ENCODE measurements at regions not wholly inside any gene's neighbourhood (a gene's known extent, or its start where the extent isn't known, plus 50 kb on each side); places are given as distances from the start of the nearest gene placed in this dataset.
A peak's percentile ranks its signal among the peaks of the same experiment; 100 is the strongest.

DNA sequence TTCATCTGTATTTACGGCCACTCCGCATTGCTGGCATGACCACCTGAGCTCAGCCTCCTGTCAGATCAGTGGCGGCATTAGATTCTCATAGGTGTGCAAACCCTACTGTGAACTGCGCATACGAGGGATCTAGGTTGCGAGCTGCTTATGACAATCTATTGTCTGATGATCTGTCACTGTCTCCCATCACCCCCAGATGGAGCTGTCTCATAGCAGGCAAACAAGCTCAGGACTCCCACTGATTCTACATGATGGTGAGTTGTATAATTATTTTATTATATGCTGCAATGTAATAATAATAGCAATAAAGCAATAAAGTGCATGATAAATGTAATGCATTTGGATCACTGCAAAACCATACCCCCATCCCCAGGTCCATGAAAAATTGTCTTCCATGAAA is 1172.9 kb upstream of the AUTS2 start:
- DNase-seq (ENCODE audit: low spot score) = no peak

DNA sequence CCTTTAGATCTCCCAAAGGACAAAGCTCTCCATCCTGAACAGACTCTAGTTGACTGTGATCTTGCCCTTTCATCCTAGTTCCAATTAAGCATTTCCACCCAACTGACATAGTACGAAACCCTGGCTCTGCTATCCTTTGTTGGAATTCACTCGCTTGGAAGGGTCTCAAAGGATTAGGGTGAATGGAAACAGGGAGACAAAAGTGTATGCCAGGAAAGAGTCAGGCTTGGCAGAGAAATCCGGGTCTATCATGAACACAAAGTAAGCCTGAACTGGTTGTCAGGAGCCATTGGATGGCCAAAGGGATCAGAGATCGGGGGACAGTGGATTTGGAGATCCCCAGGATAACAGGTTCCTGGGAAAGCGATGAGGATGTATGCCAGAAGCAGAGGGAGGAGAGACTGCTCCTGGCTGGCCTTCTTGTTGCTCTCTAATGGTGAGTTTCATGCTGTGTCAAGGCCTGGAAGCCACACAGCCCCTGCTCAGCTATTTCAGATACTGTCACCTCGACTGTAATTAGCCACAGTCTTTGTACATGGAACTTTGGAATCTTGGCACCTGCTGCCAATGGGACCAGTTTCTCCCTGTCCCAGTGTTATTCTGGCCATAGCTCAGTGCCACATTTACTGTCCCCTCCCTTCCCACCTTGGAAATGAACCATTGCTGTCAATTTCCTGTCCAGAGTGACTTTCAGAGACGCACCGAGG is 1168.7 kb upstream of the AUTS2 start:
- no peak for DNase-seq (ENCODE audit: low spot score)

DNA sequence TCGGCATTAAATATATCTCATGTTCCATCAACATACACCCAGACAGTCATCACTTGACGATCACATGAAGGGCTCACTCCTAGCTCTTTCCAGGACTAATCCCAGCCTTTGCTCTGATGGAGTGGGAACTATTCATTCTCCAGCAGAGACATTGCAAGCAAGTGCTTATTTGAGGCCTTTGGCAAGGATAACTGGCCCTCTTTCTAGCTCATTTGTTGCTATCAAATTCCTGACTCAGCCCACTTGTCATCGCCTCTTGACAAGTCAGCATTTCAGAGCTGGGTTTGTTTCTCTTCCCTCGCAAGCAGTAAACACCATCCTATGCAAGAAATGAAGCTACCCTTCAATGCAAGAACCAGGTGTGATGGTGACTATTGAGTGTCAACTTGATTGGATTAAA is 1165.7 kb upstream of the AUTS2 start:
- DNase-seq (ENCODE audit: low spot score) = no peak

DNA sequence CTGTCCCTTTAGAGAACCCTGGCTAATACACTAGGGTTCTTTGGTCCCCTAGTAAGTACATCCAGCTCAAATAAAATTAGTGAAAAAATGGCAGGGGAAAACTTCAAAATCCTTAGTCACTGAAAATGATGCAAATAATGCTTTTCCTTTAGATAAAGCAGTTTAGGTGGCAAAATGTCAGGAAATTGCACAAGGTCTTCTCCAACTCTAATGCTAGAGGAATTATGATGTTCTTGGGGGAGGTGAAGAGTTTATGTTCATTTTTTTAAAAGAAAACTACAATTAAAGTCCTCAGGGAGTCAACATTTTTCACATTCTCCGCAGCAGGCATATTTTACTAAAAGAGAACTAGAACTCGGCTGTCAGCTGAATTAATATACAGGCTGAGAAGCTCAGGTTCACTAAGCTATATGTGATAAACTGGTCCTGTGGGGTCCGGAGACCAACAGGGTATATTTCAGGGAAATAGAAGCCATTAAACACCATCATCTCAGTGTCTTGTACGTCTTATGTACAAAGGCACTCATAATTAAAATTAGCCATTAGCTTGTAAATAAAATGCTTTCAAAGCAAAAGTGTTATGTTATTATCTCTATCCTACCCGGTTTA is 1164.7 kb upstream of the AUTS2 start:
- no peak for DNase-seq (ENCODE audit: low spot score)

DNA sequence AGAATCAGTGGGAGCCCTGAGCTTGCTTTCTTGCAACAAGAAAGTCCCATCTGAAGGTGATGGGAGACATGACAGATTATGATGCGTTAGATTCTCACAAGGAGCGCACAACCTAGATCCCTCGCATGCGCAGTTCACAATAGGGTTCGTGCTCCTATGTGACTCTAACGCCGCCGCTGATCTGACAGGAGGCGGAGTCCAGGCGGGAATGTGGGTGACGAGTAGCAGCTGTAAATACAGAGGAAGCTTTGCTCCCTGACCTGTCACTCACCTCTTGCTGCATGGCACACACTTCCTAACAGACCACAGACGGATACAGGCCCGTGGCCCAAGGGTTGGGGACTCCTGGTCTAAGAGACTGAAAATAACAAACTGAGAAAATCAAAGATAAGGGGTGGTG is 1163.4 kb upstream of the AUTS2 start:
- no peak for DNase-seq (ENCODE audit: low spot score)

DNA sequence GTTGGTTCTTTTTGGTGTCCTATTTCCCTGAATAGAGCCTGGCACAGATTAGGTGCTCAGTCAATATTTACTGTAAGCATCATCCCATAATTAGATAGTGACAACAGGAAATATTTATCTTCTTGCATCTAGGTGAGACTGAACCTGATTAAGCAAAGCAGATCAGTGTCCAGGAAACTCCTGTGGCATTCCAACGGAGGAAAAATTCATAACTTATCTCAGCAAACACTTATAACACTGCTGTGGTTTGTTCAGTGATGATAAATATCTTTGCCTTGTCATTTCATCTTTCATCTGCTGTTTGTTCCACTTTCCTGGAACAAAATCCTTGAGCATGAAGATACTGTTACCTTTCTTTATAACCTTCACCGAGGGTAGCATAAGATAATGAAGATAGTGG is 1160.3 kb upstream of the AUTS2 start:
- no peak for DNase-seq (ENCODE audit: low spot score)

DNA sequence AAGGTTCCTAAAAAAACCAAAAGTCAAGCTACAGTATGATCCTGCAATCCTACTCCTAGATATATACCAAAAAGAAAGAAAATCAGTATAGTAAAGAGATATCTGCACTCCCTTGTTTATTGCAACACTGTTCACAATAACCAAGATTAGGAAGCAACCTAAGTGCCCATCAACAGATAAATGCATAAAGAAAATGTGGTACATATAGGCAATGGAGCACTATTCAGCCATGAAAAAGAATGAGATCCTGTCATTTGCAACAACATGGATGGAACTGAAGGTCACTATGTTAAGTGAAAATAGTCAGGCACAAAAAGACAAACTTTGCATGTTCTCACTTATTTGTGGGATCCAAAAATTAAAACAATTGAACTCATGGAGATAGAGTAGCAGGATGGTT is 1159.5 kb upstream of the AUTS2 start:
- DNase-seq (ENCODE audit: low spot score) = no peak

DNA sequence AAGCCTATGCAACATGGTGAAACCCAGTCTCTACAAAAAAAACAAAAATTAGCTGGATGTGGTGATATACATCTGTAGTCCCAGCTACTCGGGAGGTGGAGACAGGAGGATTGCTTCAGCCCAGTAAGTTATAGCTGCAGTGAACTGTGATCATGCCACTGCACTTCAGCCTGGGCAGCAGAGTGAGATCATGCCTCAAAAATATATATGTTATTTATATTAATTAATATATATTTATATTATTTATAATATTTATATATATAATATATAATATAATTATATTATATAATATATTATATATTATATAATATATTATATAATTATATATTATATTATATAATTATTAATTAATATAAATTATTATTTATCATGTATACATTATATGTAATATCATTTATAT is 1158.4 kb upstream of the AUTS2 start:
- no peak for DNase-seq (ENCODE audit: low spot score)

DNA sequence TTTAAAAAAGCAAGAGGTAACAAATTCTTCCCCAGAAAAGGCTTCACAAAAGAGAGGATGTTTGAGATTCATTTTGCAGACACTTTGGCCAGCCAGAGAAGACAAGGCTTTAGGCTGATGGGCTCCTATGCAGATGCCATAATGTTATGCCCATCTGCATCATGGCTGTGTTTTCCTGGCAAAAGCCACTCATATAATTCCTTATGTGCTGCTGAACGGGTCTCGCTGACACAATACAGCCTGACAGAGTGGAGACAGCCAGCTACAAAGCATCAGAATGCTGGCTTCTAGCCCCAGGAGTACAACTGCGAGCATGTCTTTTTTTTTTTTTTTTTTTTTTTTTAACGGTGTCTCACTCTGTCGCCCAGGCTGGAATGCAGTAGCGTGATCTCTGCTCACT is 1157.4 kb upstream of the AUTS2 start:
- DNase-seq (ENCODE audit: low spot score) = no peak

DNA sequence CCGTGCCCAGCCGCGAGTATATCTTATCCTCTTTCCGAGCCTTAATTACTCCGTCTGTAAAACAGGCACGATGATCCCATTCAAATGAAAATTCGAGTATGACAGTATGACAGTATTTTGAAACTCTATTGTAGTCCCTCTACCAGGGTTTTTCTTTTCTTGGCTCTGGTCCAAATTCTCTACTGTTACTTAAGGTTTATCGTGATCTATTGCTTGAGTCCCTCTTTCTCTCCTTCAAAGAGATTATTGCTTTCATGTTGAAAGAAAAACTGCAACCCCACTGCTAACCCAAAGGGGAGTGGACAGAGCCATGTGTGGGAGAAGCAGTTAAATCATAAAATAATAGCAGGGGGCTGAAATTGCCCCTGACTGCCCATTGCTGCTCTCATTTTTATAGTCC is 1156.6 kb upstream of the AUTS2 start:
- no peak for DNase-seq (ENCODE audit: low spot score)

DNA sequence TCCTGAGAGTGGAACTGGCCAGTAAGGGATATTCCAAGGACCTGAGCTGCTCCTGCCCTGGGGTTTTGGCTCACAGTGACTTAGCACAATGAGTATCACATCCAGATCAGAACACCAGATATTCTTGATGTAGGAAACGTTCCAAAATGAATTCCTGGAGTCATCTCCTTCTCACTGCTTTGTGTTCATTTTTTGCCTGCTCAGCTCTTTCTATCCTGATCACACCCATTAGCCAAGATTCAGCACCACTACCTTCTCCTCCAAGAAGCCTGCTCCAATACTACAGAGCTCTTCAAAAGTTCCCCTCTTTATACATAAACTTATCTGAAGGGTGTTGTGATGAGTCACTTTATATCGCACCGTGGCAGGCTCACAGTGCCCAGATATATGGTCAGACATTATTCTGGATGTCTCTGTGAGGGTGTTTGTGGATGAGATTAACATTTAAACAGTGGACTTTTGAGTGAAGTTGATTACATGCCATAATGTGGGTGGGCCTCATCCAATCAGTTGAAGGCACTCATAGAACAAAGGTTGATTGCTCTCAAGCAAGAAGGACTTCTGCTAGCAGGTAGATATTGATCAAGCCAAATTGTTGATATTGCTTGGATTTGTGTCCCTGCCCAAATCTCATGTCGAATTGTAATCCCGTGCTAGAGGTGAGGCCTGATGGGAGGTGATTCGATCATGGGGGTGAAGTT is 1155.2 kb upstream of the AUTS2 start:
- DNase-seq (ENCODE audit: low spot score) = no peak

DNA sequence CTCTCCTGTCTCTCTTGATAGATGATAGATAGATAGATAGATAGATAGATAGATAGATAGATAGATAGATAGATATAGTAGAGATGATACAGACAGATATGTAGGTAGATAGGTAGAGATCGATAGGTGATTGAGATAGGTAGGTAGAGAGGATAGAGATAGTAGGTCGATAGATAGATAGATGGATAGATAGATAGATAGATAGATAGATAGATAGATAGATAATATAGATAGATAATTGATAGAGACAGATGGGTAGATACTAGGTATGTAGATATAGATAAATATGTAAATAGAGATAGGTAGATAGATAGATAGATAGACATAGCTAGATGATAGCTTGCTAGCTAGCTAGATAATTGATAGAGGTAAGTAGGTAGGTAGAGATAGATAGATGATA is 1154.2 kb upstream of the AUTS2 start:
- no peak for DNase-seq (ENCODE audit: low spot score)

DNA sequence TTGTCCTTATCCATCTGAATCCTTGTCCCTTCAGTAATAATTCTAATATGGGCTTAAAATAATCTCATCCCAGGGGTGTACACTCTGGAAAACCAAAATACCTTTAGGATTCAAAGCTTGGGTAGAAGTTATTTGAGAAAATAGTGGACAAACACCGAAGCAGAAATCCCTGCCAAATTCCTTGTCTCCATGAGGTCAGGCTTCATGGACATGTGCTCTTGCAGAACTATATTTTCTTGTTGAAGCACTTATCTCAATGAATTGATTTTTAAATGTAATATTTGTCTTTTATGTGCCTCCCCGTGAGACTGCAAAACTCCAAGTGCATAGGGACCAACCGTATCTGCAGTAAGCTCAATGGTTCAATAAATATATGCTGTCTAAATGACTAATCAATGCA is 1153.3 kb upstream of the AUTS2 start:
- no peak for DNase-seq (ENCODE audit: low spot score)

DNA sequence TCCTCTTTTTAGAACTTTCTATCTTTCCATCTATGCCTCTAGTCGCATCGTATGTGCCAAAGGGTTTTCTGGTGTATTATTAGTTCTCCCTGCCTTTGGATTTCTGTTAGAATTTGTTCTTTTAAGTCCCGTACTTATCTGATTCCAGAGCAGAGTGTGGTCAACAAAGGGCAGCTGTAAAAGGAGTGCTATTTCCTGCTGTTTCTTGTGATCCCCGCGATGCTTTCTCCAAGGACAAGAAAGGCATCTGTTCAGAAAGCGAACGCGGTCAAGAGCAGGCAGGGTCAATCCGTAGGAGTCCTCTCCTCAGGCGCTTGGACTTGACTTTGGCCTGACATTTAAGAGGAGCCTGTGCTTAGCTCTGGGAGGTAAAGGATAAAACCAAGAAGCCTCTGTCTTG is 1152.1 kb upstream of the AUTS2 start:
- DNase-seq (ENCODE audit: low spot score) = no peak

DNA sequence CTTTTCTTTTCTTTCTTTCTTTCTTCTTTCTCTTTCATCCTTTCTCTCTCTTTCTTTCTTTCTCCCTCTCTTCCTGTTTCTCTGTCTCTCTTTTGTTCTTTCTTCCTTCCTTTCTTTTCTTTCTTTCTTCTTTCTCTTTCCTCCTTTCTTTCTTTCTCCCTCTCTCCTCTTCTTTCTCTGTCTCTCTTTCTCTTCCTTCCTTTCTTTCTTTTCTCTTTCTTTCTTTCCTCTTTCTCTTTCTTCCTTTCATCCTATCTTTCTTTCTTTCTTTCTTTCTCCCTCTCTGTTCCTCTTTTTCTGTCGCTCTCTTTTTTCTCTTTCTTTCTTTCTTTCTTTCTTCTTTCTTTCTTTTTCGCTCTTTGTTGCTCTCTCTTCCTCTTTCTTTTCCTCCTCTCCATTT is 1149.2 kb upstream of the AUTS2 start:
- DNase-seq (ENCODE audit: low spot score) = no peak

DNA sequence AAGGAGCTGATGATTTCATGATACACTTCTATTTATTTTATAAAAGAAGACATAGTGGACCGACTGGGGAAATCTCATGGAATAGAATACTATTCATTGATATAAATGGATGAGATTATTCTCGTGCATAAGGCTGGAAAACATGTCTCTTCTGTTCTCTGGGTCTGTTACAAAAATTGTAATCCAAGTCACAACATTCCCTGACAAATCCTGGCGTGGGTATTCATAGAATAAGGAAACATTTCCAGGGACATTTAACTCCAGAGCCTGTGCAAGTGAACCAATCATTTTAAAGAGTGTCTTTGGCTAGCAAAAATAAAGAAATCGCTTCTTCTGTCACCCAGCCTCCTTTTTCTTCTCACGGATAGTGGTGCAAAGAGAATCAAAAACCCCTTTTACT is 1148.5 kb upstream of the AUTS2 start:
- no peak for DNase-seq (ENCODE audit: low spot score)

DNA sequence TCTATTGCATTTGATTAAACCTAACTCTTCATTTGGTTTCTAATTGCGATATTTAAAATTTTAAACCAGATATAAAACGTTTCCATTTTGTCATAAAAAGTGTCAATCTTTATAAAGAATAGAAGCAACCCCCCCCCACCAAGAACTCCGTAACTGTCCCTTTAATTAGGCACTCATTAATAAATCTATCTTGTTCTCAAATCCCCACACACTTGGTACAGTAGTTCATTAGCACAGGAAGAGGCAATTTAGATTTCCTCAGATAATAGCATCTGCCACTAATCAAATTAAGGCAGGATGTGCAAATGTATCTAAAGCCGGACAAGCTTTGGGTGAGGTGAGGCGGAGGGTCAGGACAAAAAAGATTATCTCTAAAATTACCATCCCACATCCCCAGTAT is 1143.3 kb upstream of the AUTS2 start:
- no peak for DNase-seq (ENCODE audit: low spot score)

DNA sequence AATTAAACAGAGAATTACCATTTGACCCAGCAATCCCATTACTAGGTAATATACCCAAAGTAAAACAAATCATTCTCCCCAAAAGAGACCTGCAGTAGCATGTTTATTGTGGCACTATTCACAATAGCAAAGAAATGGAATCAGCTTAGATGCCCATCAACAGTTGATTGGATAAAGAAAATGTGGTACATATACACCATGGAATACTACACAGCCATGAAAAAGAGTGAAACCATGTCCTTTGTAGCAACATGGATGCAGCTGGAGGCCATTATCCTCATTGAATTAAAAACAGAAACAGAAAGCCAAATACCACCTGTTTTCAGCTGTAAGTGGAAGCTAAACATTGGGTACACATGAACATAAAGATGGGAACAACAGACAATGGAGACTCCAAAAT is 1141.8 kb upstream of the AUTS2 start:
- DNase-seq (ENCODE audit: low spot score) = no peak

DNA sequence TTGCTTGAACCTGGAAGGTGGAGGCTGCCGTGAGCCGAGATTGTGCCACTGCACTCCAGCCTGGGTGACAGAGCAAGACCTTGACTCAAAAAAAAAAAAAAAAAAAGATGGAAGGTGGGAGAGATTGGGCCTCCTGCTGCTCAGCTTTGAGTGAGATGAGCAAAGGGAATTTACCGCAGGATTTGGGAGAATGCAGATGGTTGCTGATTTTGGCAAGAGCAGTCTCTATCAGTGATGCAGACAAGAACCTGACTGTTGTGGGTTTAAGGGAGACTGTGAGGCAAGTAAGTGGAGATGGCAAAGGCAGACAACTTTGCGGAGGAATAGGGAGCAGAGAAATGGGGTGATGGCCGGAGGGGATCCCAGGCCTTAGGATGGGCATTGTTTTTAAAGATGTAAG is 1140.8 kb upstream of the AUTS2 start:
- no peak for DNase-seq (ENCODE audit: low spot score)

DNA sequence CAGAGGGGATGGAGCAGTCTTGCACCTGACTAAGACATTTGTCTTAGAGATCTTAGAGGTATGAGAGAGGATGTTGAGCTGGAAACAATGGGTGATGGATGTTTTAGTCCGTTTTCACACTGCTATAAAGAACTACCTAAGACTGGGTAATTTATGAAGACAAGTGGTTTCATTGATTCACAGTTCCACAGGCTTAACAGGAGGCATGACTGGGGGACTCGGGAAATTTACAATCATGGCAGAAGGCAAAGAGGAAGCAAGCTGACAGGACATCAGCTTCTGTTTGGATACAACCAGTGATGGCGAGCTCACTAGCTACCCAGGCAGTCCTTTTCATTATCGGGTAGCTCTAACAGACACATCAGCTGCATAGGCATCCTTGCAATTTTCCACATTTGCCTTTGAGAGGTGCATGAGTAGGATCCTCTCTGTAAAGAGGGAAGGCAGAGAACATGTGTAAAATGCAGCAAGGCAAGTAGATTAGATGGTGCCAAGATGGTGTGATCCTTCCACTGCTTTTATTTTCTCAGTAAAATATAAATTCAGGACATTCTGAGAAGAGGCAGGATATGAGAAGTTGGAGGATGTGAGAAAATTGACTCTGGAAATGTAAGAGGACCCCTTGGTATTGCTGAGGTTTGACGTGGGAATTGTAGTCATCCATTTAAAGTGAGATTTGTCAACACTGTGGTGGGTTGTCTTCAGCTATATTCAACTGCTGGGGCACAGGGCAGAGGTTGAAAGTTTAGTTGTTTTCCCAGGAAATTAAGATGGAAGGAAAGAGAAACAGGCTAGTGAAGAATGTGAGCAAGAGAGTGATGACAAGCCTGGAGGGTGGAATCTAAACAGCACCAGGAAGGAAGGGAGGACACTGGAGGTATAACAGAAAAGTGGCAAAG is 1140.0 kb upstream of the AUTS2 start:
- no peak for DNase-seq (ENCODE audit: low spot score)

DNA sequence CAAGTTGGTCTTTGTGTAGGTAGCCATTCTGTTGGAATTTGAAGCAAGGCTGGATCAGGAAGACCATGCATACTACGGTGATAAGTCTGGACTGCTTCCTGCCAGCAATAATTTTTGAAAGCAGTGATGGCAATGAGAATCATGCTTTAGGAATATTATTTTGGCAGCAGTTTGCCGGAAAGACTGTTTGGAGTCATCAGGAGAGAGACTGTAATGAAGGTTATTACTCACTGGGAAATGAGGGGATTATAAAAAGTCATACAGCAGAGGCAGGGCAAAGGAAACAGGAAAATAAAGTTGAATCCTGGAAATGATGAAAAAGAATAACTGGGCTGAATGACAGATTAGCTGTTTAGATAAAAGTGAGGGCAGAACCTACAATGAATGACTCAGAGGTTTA is 1136.8 kb upstream of the AUTS2 start:
- DNase-seq (ENCODE audit: low spot score) = peak; percentile 96

DNA sequence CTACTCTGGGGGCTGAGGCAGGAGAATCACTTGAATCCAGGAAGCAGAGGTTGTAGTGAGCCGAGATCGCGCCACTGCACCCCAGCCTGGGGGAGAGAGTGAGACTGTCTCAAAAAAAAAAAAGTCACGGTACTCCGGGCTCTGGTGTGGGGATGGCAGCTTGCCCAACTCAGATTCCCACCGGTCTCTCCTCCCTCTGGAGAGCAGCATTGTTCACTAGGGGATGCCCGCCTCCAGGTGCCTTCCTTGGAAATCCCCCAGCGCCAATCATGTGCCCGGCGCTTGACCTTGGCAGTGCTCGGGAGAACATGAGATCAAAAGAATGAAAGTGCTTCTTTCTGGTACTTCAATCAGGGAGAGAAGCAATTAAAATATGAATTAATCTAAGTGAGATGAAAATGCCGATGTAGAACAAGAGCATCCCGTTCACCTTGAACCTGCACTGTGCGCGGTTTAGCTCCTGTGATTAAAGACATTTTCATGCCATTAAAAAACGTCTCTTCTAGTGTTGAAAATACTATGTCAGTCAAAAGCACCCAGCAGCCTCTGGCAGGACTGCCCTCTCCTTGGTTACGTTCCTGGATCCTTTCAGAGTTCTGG is 1127.3 kb upstream of the AUTS2 start:
- peak; percentile 76 for DNase-seq (ENCODE audit: low spot score)

Data from A172 (cell line).